Activated CD4-positive, alpha-beta T cell treated with anti-CD3 and anti-CD28 coated beads, Interleukin-2, Interleukin-4, amounts not matched to agents 100 ng/mL and 50 ng/mL, durations not matched to agents 16 hours and 8 hours (primary cell): ENCODE measurements at regions not wholly inside any gene's neighbourhood (a gene's known extent, or its start where the extent isn't known, plus 50 kb on each side); places are given as distances from the start of the nearest gene placed in this dataset.
"Not testable (repeated sequence)": the region's sequence is repeated elsewhere in the genome, so short reads cannot be mapped to it uniquely, and the experiment has no call there.

Source experiments
- DNase-seq: peaks from one replicate; pipeline ENCODE4 v3.0.0-alpha.2; 2020; ENCODE audit warnings: low spot score

DNA sequence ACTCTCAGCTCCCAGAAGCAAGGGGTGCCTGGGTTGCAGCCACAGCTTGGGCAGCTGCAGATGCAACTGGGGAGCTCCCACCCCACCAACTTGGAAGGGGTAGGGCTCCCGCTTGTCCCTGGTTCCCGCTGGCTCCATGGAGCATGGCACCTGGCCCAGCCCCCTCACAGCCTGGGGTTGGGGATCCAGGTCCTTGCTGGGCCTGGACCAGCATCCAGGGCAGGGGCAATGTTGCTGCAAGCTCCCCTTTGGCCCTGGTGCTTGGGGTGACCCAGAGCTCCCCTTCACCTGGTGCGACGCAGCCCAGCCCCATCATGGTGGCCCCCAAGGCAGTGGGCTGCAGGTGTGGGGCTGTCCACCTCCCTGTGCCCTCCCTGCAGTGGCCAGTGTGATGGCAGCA, 99.6 kb upstream of the FRMD4B start:
- DNase-seq: no peak

DNA sequence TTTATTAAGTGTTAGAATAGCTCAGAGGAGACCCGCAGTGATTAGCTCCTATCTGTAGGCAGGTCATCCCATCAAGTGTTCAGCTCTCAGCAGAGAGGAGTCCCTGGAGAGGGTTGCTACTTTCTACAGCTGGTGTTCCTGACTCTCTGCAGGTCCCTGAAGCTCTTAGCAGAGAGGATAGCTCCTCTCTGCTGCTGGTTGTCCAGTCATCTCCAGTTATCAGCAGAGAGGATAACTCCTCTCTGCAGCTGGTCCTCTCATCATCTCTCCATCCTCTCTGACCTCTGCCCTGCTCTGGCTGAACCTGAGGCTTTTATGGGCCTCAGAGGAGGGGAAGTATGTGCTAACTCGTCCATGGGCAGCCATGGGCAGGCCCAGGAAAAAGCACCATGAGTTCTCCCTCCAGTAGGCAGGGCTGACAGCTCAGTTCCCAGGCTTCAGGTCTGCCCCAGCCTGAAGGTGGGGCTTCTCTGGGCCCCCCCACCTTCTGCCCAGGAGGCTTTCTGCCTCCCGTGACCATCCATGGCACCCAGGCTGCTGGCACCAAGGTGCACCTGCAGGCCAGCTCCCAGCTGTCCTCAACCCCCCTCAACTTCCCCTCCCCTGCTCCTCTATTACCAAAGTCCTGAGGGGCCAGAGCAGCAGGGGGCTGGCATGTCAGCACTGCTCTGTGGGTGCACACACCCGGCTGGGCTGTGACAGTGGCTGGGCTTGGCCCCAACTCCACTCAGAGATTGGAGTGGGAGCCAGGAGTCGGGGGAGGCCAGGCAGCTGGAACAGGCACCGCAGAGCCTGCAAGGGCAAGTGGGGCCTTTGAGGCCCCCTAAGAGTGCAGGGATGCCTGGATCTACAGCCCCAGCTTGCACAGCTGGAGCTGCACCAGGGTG, 98.9 kb upstream of the FRMD4B start:
- DNase-seq: no peak

DNA sequence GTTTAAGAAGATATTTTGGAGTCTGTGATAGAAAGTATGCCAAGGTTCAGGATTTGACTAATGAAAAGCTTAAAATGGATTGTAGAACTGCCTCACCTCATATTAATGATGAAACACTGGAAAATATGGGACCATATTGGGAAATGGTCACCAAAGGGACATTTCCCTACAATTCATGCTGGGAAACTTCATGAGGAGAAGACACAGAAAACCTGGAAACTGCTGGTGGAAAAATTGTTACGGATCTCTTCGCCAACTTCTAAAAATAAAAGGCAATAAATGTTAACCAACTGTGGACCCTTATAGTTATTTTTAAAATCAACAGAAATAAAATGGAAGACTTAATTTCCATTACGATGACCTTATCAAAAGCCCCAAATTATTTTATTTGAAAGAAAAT, 97.6 kb upstream of the FRMD4B start:
- DNase-seq: no peak

DNA sequence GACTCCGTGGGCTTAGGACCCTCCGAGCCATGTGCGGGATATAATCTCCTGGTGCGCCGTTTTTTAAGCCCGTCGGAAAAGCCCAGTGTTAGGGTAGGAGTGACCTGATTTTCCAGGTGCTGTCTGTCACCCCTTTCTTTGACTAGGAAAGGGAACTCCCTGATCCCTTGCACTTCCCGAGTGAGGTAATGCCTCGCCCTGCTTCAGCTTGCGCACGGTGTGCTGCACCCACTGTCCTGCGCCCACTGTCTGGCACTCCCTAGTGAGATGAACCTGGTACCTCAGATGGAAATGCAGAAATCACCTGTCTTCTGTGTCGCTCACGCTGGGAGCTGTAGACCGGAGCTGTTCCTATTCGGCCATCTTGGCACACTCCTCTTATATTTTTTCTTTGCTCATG, 95.1 kb upstream of the FRMD4B start:
- not testable (repeated sequence) for DNase-seq

DNA sequence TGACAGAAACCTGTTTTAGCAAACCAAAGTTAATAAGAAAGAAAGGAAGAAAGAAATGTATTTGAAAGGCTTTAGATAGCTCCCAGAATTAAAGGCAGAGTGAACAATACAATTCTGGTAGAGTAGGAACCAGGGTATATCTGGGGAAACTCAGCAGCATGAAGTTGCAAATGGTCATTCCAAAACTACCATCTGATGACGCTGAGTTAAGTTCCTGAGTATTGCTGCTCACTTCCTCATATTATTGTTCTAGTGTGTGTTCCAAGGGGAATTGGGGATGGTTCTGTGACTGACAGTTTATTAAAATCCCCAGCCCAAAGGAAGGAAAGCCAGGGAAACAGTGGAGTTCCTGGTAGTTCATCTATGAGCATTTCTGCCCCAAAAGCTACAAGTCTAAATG, 88.3 kb upstream of the FRMD4B start:
- DNase-seq: no peak

DNA sequence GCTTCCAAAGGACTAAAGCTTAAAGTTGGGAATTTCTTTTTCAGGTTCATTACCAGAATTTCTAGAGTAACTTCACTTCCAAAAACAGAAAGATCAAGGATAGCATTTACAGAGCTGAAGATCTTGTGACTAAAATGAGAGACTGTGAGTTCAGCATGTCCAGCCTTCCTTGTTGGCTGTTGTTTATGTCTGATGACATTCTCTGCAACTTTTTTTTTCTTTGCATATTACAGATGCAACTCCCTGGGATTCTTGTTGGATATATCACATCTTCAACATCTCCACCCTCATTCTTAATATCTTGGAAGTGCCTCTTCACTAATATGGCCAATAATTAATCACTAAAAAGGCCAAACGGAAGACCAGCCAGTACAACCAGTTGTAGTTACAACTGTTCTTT, 86.2 kb upstream of the FRMD4B start:
- no peak for DNase-seq

DNA sequence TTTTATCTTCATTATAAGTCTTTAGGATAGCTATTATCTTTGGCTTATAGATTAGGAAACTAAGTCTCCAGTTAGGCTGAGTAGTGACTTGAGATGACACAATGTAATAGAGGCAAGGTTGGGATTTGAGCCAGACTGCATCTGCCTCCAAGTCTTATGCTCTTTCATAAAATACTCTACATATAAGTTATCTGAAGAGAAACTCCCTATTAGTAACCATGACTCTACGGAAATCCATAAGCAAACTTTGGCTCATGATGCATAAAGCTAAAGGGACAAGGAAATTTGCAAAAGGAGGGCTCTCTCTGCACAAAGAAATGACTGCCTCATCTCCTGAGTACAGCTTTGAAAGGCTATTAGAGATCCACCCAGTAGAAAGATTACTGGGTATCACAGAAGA, 77.6 kb upstream of the FRMD4B start:
- no peak for DNase-seq

DNA sequence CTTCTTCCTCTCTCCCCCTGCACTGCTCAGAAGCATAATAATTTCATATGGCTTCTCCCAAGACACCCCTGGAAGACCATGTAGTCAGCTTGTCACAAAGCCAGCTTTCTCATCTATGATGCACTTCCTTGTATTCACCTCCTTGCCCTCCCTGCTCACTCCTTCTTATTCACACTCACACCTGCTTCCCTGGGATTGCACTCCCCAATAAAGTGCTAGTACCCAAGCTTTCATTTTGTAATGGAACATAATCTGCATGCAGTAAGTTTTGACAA, 76.9 kb upstream of the FRMD4B start:
- no peak for DNase-seq

DNA sequence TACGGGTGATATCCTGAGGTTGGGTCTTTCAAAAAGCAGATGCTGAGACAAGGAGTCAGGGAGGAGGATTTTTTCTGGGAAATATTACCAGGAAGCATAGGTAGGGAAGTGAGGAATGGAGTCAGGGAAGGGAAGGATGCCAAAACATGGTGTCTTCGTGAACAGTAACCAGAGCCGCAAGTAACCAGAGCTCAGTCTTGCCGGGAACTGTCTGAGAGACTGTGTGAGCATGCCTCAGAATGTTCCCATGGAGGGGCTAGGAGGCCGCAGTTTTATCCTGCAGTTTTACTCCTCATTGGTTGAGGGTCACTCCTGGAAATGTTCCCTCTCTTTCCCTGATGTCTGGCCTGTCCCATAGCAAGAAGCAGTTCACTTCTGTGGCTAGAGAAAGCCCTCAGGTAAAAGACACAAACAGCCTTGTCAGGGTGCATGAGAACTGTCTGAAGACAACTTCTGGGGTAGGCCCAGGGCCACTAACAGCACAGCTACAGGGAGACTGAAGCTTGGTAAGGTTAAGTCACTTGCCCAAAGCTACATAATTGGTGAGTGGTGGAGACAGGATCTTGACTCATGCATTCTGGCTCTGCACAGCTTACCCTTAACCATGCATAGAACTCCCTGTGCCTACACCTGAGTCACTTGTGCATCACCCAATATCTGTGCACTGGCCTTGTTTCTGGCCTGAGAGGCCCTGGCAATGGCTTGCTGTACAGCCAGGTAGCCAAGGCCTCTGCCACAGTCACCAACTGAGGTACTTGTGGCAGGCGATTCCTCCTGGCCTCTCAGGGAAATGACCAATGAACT, 76.3 kb upstream of the FRMD4B start:
- no peak for DNase-seq

DNA sequence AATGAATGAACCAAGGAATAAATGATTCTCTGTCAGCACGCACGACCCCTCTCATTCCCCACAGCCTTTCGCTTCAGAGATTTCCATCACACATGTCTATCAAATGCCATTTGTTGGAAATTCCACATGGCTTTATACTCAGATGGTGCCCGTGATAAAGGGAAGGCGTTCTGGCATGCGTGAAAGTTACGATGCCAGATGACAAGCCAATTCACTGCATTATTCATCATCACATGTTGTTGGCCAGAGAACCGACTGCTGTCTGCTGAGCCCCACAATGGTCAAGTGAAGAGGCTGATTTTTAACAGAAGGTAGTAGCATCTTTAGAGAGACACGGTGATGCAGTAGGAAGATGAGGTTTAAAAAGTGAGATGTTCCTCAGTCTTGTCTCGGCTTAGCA, 74.1 kb upstream of the FRMD4B start:
- DNase-seq: no peak

DNA sequence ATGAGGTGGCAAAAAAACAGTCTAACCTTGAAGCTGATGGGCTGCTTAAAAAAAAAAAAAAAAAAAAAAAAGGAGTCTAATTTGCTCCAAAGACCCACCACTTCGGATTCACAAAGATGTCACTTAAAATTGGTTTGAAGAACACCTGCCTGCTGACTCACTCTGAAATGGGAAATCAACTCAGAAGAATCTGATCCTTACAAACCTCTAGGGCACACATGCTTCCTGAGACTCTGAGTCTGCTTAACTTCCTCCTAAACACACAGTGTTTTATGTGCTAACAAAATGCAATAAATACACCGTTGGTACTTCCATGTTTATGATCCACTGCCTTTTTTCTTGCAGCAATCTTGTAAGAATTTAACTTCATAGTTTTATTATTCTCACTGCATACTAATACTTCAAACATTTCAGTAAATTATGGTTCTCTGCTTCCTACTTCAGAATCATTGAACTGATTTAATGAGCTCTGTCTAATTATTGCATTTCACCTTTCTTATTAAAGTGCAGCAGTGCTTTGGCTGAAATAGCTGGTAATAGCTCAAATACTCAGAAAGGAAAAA, 73.0 kb upstream of the FRMD4B start:
- no peak for DNase-seq

DNA sequence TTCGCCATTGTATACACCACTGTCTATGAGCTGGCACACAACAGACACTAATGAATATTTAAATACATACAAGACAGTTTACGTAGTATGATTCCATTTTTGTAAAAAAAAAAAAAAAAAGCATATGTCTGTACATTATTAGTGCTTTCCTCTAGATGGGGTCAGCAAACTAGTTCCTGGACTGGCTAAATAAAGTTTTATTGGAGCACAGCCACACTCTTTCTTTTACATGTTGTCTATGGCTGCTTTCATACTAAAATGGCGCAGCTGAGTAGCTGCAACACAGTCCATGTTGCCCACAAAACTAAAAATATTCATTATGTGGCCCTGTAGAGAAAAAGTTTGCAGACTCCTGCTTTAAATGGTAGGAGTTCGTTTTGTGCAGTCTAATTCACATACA, 70.7 kb upstream of the FRMD4B start:
- no peak for DNase-seq

DNA sequence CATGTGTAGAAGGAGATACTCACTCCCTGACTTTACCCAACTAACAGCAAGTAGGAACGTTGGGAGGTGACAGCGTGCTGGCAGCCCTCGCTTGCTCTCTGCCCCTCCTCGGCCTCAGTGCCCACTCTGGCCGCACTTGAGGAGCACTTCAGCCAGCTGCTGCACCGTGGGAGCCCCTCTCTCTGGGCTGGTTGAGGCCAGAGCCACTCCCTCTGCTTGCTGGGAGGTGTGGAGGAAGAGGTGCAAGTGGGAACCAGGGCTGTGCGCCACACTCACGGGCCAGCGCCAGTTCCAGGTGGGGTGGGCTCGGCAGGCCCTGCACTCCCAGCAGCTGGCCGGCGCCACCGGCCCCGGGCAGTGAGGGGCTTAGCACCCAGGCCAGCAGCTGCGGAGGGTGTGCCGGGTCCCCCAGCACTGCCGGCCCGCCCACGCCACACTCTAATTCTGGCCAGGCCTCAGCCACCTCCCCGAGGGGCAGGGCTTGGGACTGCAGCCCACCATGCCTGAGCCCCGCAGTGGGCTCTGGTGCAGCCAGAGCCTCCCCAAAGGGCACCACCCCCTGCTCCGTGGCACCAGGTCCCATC, 68.4 kb upstream of the FRMD4B start:
- no peak for DNase-seq

DNA sequence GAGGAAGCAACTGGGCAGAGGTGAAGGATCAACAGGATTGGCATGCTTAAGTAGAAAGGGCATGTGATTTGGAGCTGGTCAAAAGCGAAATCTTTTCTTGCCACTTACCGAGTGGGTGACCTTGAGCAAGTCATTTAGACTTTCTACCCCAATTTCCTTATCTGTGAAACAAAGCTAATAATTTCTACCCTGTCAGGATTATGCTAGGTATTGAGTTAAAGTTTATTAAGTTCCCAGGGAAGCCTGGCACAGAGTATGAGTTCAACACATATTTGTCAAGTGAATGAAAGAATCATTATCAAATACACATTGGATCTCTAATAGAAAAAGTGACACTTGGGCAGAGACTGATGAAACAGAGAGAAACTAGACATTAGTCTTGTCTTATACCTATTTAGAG, 66.4 kb upstream of the FRMD4B start:
- DNase-seq: no peak

DNA sequence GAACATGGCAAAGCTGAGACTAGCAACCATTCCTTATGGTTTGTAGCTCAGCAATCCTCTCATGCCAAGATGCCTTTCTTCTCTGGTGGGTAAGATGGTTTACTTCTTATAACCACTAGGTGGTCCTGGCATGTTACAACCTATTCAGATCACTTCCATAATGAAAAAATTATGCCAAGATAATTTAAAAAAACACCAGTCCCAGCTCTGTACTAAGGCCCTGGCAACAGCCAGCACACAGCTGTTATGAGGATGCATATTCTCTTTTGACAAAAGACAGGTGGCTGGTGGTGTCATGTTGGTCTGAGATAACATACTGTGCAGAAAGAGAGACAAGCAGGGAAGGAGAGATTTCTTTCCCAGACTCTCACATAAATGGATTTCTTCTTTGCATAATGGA, 65.7 kb upstream of the FRMD4B start:
- DNase-seq: no peak

DNA sequence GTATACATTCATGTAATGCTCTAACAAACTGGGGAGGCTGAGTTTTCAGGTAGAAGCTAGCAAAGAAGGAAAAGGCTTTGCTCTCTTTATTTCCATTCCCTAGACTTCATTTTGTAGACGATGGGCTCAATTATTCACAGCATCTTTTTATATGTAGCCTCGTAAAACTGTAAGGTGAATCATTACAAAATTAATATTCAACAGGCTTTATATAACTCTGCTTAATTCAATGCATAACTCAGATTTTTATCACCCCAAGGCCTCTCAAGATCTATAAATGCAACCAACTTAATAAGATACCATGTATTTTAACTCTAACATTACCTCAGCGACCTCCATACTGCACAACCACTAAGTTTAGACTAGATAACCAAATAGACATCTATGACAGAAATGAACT, 63.0 kb upstream of the FRMD4B start:
- no peak for DNase-seq

DNA sequence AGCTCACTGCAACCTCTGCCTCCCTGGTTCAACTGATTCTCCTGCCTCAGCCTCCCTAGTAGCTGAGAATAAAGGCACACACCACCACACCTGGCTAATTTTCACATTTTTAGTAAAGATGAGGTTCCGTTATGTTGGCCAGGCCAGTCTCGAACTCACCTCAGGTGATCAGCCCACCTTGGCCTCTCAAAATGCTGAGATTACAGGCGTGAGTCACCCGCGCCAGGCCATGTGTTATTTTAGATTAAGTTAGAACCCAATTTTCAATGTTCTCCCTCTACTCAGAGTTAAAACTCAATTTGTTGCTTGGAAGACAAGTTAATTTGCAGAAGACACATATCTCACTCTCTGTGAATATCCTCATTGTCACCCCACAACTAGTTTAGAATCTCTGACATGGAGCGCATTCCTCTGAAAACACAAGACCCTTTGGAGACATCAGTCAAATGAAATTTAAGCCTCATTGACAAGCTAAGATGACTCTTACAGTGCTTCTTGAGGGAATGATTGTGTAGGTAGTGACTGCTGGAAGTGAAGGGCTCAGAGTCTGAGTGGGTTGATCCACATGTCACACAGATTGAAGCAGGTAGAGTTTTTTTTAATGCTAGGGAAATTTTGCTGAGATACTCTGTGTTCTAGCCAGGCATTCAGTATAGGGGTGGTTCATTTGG, 60.6 kb upstream of the FRMD4B start:
- DNase-seq: no peak

DNA sequence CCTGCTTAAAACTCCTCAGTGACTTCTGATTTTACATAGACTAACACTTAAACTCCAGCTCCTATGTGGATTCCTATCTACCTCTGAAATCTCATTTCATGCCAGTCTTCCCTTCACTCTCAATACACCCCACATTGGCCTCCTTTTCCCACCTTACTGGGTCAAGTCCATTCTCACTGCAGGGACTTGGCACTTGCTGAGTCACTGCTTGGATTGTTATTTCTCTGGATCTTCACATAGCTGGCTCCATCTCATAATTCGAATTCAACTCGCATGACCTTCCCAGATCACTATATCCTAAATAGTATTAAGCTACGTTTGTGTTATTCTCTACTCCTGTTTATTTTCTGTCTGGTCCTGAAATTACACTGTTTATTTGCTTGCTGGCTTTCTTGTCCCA, 59.6 kb upstream of the FRMD4B start:
- DNase-seq: no peak

DNA sequence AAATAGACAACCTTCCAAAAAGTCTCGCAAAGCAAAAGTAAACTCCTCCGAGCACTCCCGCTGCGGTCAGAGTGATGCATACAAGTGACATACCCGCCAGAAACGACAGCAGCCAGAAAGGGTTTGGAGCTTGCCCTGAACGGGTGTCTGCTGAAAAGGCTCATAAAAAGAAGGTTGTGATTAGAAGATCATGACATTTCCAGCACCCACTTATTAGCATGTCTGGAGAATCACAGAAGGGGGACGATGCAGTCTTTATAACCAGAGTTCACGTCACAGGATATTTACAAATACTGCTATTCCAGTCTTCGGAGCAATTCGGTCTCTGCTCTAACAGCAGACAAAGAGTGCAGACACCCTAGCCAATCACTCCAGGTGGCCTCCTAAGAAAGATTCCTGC, 59.1 kb upstream of the FRMD4B start:
- DNase-seq: no peak

DNA sequence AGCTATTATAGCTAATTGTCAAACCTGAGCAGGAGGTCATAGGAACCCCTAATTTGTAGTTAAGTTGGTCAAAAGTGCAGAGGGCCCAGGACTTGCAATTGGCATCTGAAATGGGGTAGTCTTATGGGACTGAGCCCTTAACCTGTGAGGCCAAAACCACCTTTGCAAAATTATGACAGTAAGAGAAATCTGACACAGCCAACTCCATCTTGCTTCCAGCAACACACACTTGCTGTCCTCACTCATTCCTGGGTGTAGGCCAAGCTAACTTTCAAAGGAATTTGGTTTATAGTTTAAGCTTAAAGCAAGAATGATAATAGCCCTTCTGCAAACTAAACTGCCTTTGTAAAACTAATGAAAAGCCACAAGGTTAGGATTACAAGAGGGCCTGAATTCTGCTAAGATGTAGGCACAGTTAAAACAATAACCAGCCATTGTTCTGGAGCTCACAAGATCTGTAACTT, 57.6 kb upstream of the FRMD4B start:
- no peak for DNase-seq

DNA sequence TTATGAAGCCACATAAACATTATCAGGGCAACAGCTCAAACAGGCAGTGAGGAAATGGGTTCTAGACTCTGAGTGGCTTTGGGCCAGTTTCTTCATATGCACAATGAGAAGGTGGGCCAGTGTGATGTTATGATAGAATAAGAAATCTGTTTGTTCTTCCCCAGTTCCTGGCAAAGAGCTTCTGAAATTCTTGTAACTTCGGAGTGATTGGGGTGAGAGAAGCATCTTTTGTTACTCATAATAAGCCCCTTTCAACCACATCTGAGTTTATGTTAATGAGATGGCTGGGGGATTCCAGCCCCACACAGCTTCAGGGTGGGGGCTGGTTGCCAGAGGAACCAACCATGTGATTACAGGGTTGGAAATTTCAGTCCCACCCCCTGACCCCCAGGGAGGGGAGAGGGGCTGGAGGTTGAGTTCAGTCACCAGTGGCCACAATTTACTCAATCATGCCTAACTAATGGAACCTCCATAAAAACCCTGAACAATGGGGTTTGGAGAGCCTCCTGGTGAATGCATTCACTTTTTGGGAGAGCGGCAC, 57.0 kb upstream of the FRMD4B start:
- peak; percentile 38 for DNase-seq

DNA sequence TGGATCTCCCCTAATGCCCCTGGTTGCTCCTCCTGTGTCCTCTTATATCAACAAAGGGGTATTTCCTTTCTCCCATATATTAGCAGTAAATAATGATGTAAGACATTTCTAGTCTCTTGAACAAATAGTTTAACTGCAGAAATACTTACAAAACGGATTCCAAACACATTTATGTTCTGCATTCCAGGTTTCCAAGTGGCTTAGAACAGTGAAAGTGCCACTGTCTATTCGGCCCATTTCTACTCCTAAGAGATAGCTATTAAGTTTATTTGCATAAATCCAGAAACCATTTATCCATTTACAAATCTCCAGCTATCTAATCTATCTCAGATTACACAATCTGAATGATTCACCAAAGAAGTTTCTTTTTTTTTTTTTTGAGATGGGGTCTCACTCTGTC, 55.8 kb upstream of the FRMD4B start:
- DNase-seq: no peak
